Forelimb muscle (tissue), 1 donor: ENCODE measurements at regions not wholly inside any gene's neighbourhood (a gene's known extent, or its start where the extent isn't known, plus 50 kb on each side); places are given as distances from the start of the nearest gene placed in this dataset.
"Not testable (repeated sequence)": the region's sequence is repeated elsewhere in the genome, so short reads cannot be mapped to it uniquely, and the experiment has no call there.

Experiments used
- DNase-seq: peaks from one replicate; pipeline ENCODE4 v3.0.0-alpha.2; 2013; ENCODE audit warnings: low read depth

GRCh38 chr6:82795940-82796339 lies 269.7 kb downstream of the UBE3D start:
- DNase-seq, result no peak

GRCh38 chr6:82801083-82801482 lies 264.6 kb downstream of the UBE3D start:
- no peak for DNase-seq

GRCh38 chr6:82816243-82816642 lies 249.4 kb downstream of the UBE3D start:
- not testable (repeated sequence) for DNase-seq

GRCh38 chr6:82818727-82819126 lies 246.9 kb downstream of the UBE3D start:
- no peak for DNase-seq

DNA sequence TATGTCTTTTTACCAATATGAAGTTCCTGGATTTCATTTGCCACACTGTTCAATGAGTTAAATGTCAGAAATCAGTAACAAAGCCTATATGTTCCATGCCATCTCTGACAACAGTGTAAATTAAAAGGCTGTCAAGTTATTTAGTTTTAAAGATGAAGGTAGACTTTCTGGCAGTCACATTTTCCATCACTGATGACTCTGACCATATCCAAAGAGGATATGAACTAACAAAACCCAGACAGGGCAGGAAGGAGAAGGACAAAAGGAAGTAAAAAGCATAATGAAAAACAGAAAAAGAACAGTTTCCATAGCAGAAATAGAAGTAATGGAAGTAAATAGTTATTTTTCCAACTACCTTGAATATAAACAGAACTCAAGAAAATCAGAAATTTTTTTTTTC lies 242.3 kb downstream of the UBE3D start:
- DNase-seq, result no peak

DNA sequence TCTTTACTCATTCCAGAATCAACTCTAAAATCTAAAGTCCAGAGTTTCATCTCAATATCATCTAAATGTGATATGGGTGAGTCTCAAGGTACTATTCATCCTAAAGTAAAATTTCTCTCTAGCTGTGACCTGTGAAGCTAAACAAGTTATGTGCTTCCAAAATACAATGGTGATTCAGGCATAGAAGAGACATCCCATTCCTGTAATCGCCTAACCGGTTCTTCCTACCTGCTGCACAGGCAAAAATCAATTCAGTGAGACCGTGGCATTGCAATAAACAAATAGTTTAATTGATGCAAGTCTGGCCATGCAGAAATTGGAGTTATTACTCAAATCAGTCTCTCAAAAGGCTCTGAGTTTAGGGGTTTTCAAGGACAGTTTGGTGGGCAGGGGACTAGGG lies 232.8 kb downstream of the UBE3D start:
- no peak for DNase-seq

DNA sequence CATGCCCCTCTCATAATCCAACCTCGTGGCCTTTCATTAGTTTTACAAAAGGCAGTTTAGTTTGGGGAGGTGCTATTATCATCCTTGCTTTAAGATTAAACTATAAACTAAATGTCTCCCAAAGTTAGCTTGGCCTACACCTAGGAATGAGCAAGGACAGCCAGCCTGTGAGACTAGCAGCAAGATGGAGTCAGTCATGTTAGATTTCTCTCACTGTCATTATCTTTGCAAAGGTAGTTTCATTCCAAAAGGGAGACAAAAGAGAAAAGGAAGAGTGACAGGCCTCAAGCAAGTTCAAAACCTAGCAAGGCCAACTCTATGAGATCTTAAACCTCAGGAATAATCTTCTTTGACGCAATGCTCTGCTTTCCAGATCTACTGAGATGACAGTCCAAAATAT lies 232.2 kb downstream of the UBE3D start:
- DNase-seq, result no peak

DNA sequence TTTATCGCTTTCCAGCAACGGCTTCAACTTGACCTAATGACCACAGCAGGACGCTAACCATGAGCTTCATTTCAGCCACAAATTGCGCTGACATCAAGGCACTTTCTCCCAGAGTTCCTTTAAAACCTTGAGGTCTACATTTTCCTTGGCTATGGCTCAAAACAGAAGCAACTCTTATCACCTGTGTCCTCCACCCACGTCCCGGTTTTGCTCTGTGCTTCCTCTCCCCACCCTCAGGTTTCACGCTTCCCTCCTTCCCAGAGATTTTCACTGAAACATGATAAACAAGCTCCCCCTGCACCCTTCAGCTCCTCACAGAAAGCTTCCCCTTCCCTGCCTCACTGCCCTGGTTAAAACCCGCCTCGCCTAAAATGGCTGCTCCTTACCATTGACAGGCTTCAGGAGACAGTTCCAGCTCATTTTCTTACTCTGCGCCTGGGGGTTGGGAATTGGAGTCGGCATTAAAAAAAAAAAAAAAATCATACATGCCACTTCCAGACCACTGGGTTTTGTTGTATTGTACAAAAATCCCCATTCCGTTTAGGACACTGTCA lies 229.5 kb downstream of the UBE3D start:
- no peak for DNase-seq

GRCh38 chr6:82840571-82840970 lies 225.1 kb downstream of the UBE3D start:
- DNase-seq, result no peak

DNA sequence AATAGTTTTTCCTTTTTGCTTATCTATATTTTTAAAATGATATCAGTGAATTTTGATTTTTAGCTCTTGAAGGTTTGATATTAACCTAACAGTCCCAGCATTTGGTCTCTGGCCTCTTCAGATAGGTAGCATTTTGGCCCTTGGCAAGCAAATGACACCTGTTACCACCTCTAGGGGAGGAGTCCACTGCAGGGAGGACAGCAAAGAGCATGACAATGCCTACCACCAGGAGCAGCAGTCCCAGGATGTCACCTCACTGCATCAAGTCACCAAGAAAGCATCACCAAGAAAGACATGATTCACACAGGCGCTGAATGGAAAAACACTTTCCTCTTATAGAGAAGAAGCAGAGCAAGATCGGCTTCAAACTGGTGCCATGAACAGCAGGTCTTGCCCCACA lies 224.3 kb downstream of the UBE3D start:
- DNase-seq, result no peak
